Choroid plexus epithelial cell (primary cell): ENCODE measurements at regions not wholly inside any gene's neighbourhood (a gene's known extent, or its start where the extent isn't known, plus 50 kb on each side); places are given as distances from the start of the nearest gene placed in this dataset.
"Not testable (repeated sequence)": the region's sequence is repeated elsewhere in the genome, so short reads cannot be mapped to it uniquely, and the experiment has no call there.

ENCODE experiments used
- DNase-seq: peaks from one replicate; pipeline ENCODE4 v3.0.0-alpha.2; 2010; ENCODE audit warnings: low read depth
- H3K4me3 ChIP-seq: 2 replicates; pipeline ENCODE4 v1.5.1; 2011; ENCODE audit warnings: low read depth, mild to moderate bottlenecking, control low read depth, low read length, moderate library complexity
- TF ChIP-seq, protein P1 (sequence below): conservative IDR thresholded peaks from 2 replicates; pipeline ENCODE4 v1.5.1; 2011; ENCODE audit warnings: low read depth, mild to moderate bottlenecking, control low read depth, inconsistent platforms, low read length, moderate library complexity

DNA sequence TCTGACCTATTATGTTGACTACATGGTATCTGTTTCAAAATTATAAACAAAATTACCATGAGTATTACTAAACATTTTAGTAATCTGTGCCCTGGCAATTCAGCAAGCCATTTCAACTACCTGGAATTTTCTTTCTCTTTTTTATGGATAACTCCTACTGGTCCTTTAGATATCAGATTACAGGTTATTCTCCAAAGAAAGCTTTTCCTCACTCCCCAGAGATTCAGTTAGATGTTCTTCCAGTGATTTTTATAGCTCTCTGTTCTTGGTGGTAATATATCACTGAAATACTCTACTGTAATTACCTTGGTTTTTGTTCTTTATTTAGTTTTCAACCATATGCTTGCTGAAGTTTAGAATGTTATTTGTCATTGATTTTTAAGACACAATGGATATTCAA lies 930.2 kb upstream of the FOXG1 start:
- no peak for DNase-seq
- TF ChIP-seq, protein P1, sequence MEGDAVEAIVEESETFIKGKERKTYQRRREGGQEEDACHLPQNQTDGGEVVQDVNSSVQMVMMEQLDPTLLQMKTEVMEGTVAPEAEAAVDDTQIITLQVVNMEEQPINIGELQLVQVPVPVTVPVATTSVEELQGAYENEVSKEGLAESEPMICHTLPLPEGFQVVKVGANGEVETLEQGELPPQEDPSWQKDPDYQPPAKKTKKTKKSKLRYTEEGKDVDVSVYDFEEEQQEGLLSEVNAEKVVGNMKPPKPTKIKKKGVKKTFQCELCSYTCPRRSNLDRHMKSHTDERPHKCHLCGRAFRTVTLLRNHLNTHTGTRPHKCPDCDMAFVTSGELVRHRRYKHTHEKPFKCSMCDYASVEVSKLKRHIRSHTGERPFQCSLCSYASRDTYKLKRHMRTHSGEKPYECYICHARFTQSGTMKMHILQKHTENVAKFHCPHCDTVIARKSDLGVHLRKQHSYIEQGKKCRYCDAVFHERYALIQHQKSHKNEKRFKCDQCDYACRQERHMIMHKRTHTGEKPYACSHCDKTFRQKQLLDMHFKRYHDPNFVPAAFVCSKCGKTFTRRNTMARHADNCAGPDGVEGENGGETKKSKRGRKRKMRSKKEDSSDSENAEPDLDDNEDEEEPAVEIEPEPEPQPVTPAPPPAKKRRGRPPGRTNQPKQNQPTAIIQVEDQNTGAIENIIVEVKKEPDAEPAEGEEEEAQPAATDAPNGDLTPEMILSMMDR = no peak
- no peak overlapping the region for H3K4me3 ChIP-seq

DNA sequence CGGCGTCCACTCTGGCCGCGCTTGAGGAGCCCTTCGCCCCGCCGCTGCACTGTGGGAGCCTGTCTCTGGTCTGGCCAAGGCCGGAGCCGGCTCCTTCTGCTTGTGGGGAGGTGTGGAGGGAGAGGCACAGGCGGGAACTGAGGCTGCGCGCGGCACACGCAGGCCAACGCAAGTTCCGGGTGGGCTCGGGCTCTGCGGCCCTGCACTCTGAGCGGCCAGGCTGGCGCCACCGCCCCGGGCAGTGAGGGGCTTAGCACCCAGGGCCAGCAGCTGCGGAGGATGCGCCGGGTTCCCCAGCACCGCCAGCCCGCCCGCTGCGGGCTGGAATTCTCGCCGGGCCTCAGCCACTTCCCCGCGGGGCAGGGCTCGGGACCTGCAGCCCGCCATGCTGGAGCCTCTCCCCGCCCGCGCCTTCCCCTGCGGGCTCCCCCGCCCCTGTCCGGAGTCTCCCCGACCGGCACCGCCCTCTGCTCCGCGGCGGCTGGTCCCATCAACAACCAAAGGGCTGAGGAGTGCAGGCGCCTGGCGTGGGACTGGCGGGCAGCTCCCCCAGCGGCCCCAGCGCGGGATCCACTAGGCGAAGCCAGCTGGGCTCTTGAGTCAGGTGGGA lies 921.2 kb upstream of the FOXG1 start:
- TF ChIP-seq, protein P1 = no peak
- DNase-seq = no peak
- H3K4me3 ChIP-seq = no peak overlapping the region

DNA sequence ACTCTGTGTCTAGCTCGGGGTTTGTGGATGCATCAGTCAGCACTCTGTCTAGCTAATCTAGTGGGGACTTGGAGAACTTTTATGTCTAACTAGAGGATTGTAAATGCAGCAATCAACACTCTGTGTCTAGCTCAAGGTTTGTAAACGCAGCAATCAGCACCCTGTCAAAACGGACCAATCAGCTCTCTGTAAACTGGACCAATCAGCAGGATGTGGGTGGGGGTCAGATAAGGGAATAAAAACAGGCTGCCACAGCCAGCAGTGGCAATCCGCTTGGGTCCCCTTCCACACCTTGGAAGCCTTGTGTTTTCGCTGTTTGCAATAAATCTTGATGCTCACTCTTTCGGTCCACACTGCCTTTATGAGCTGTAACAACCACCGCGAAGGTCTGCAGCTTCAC lies 920.7 kb upstream of the FOXG1 start:
- DNase-seq = no peak
- no peak overlapping the region for H3K4me3 ChIP-seq
- TF ChIP-seq, protein P1 = no peak

DNA sequence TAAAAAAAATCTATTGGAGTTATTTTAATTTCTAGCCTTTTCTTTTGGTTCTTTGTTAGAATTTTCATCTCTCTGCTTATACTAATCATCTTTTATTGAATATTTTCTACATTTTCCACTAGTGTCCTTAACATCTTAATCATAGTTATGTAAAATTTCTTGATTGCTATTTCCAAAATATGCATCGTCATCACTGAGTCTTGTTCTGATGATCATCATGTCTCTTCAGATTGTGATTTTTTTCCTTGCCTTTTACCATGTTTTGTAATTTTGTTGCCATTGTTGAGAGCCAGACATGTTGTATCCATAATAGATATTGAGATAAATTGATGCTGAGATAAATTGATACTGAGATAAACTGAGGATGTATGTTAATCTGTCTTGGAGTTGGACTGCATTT lies 919.1 kb upstream of the FOXG1 start:
- not testable (repeated sequence) for DNase-seq, H3K4me3 ChIP-seq

DNA sequence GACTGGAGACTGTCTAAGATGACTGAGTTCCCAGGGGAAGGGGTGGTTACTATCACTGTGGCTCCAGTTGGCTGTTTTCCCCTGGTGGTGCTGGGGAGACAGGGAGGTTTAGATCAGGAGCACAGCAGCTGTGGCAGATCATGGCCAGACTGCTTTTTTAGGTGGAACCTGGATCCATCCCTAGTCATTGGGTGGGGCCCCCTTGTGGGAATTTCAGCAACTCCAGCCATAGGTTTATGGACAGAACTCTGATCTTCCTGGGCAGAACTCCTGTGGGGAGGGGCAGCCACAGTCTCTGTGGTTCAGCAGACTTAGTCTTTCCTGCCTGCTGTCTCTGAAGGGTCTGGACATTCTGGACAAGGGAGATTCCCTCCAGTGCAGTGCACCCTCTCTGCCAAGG lies 917.4 kb upstream of the FOXG1 start:
- DNase-seq, H3K4me3 ChIP-seq: not testable (repeated sequence)

DNA sequence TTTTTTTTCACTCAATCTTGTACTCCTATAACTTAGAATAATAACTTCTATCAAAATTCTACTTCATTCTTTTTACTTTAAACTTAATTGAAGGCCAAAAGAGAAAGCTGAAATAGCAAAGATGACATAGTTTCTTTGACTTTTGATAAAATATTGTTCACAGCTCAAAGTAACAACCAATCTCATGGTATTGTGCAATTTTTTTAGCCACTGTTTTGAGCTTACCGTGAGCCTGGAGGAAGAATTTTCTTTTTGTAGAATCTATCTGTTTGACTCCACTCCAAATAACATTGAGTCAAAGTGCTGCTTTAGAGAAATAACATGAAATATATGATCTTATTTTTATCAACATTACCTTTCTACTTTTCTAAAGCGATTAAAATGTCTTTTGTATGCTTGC lies 903.9 kb upstream of the FOXG1 start:
- TF ChIP-seq, protein P1 = no peak
- DNase-seq = no peak
- no peak overlapping the region for H3K4me3 ChIP-seq

DNA sequence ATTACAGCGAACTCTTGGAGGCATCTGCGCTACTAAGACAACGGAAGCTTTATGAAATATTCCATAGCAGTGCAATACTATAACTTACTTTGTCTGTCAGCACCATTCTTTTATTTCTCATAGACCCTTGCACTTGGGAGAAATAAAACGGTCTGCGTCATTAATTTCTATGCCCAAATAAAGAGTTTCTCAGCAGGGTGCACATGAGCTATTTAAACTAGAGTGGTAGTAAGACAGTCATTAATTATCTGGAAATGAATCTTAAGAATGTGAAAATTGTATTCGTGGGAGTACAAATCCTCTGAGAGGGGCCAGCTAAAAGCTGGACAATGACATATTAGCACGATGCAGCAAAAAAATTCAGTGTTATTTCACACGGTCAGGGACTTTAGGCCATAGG lies 903.4 kb upstream of the FOXG1 start:
- no peak for DNase-seq
- H3K4me3 ChIP-seq = no peak overlapping the region
- TF ChIP-seq, protein P1 = no peak

DNA sequence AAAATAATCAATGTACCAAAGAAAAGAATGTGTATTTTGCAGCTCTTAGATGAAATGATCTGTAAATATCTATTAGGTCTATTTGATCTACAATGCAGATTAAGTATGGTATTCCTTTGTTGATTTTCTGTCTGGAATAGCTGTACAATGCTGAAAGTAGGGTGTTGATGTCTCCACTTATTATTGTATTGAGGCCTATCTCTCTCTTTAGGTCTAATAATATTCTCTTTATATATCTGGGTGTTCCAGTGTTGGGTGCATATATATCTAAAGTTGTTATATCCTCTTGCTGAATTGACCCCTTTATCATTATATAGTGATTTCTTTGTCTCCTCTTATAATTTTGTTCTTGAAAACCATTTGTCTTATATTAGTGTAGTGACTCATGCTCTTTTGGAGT lies 885.5 kb upstream of the FOXG1 start:
- H3K4me3 ChIP-seq = no peak overlapping the region
- TF ChIP-seq, protein P1 = no peak

More for the DNA sequence above, 885.5 kb upstream of the FOXG1 start:
- DNase-seq = no peak
